ENCODE measurements at regions not wholly inside any gene's neighbourhood (a gene's known extent, or its start where the extent isn't known, plus 50 kb on each side); places are given as distances from the start of the nearest gene placed in this dataset.

- H3K4me3 ChIP-seq (ENCODE audit: low read depth, low read length): no peak overlapping the region
- TF ChIP-seq, protein P1, sequence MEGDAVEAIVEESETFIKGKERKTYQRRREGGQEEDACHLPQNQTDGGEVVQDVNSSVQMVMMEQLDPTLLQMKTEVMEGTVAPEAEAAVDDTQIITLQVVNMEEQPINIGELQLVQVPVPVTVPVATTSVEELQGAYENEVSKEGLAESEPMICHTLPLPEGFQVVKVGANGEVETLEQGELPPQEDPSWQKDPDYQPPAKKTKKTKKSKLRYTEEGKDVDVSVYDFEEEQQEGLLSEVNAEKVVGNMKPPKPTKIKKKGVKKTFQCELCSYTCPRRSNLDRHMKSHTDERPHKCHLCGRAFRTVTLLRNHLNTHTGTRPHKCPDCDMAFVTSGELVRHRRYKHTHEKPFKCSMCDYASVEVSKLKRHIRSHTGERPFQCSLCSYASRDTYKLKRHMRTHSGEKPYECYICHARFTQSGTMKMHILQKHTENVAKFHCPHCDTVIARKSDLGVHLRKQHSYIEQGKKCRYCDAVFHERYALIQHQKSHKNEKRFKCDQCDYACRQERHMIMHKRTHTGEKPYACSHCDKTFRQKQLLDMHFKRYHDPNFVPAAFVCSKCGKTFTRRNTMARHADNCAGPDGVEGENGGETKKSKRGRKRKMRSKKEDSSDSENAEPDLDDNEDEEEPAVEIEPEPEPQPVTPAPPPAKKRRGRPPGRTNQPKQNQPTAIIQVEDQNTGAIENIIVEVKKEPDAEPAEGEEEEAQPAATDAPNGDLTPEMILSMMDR (IDR thresholded peaks at IDR 0.05; ENCODE audit: low read depth, low read length, missing control alignments): no peak
- DNase-seq (ENCODE audit: low read depth): no peak
Measured at GRCh38 chr10:52858722-52859121, 86.1 kb upstream of the MBL2 start.

- H3K4me3 ChIP-seq (ENCODE audit: low read depth, low read length): no peak overlapping the region
- TF ChIP-seq, protein P1 (IDR thresholded peaks at IDR 0.05; ENCODE audit: low read depth, low read length, missing control alignments): no peak
- no peak for DNase-seq (ENCODE audit: low read depth)
Measured at GRCh38 chr10:52855546-52856325, 83.2 kb upstream of the MBL2 start.

- no peak overlapping the region for H3K4me3 ChIP-seq (ENCODE audit: low read depth, low read length)
- TF ChIP-seq, protein P1 (IDR thresholded peaks at IDR 0.05; ENCODE audit: low read depth, low read length, missing control alignments): no peak
- no peak for DNase-seq (ENCODE audit: low read depth)
Measured at GRCh38 chr10:52853704-52854103, 81.1 kb upstream of the MBL2 start.

- no peak overlapping the region for H3K4me3 ChIP-seq (ENCODE audit: low read depth, low read length)
- TF ChIP-seq, protein P1 (IDR thresholded peaks at IDR 0.05; ENCODE audit: low read depth, low read length, missing control alignments): no peak
- DNase-seq (ENCODE audit: low read depth): no peak
Measured at GRCh38 chr10:52836816-52837215, 64.2 kb upstream of the MBL2 start.

Data from GM12864 (cell line).